ENCODE measurements at regions not wholly inside any gene's neighbourhood (a gene's known extent, or its start where the extent isn't known, plus 50 kb on each side); places are given as distances from the start of the nearest gene placed in this dataset.
A peak's percentile ranks its signal among the peaks of the same experiment; 100 is the strongest.

GRCh38 chr10:123442901-123443300, 223.3 kb upstream of the GPR26 start:
- no peak overlapping the region for H3K4me3 ChIP-seq (ENCODE audit: low read depth, low read length)
- no peaks in the 10 kb centered on the region for H3K36me3 ChIP-seq (ENCODE audit: control insufficient read depth in 2 of 2, insufficient read depth in 1 of 2, low read length in 2 of 2)
- ChIA-PET POLR2A (no interaction called here), CTCF (no interaction called here)
- H3K27ac ChIP-seq (ENCODE audit: extremely low read depth, low read depth, low read length) = no peak overlapping the region
- TF ChIP-seq ZNF280D (tag by site-specific recombination; IDR thresholded peaks at IDR 0.05) = no peak
- TF ChIP-seq ZIC2 (tag by site-specific recombination; IDR thresholded peaks at IDR 0.05) = 0 out of 2 replicates have a peak, but pooled peaks have one; percentile 19
- no peaks in the 10 kb centered on the region for H3K9me3 ChIP-seq (ENCODE audit: control insufficient read depth, insufficient read depth, low read depth, low read length)
- no peaks in the 10 kb centered on the region for H3K4me1 ChIP-seq (ENCODE audit: control insufficient read depth, insufficient read depth, low read length)

DNA sequence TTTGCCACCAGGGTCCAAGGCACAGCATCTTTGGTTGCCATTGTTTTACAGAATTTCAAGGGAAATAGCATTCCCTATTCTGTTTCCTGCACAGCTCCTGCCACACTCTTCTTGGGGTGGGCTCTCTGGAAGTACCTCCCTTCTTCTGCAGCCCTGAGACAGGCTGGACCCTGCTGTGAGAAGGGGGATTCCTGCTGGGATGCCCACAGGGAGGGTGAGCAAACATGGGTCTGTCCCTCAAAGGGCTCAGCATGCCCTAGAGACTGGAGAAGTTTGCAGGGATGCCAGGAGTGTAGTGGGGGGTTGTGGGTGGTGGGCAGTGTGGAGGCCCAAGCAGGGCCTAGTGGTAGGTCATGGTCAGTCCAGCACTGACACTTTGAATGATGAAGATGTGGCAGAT, 222.2 kb upstream of the GPR26 start:
- POLR2A ChIA-PET = no interaction called here
- Histone ChIP-seq H3K4me3 (ENCODE audit: low read depth, low read length) (no peak overlapping the region), H3K4me1 (ENCODE audit: control insufficient read depth, insufficient read depth, low read length) (no peaks in the 10 kb centered on the region), H3K27ac (ENCODE audit: extremely low read depth, low read depth, low read length) (no peak overlapping the region), H3K9me3 (ENCODE audit: control insufficient read depth, insufficient read depth, low read depth, low read length) (no peaks in the 10 kb centered on the region), H3K36me3 (ENCODE audit: control insufficient read depth in 2 of 2, insufficient read depth in 1 of 2, low read length in 2 of 2) (no peaks in the 10 kb centered on the region)
- TF ChIP-seq ZIC2 (tag by site-specific recombination; IDR thresholded peaks at IDR 0.05) (peak; percentile 55), ZNF239 (tag by site-specific recombination; IDR thresholded peaks at IDR 0.05) (no peak), ZNF768 (tag by site-specific recombination; IDR thresholded peaks at IDR 0.05) (no peak)
- CTCF ChIA-PET = no interaction called here

DNA sequence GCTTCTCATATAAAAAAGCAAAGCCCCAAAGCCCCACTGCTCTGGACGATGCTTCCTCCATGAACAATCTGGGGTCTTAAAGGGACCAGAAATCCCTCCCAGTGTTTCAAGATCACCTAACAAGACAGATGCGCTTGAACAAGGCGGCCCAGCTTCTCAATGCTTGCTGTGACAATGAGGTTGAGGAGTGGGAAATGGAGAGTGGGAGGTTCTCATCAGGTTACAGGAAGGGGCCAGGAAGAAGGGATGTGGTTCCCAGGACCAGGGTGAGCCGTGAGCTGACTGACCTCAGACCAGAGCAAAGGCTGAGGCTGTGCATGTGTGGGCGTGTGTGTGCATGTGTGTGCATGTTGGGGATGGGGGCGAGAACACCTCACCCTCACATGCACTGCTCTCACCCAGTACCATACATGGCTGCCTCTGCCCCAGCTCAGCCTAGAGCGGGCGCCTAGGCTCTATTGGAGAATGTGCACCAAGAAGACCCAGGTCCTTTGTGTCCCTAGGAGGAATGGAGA, 220.8 kb upstream of the GPR26 start:
- CTCF ChIA-PET = no interaction called here
- Histone ChIP-seq H3K4me1 (ENCODE audit: control insufficient read depth, insufficient read depth, low read length) (no peaks in the 10 kb centered on the region), H3K36me3 (ENCODE audit: control insufficient read depth in 2 of 2, insufficient read depth in 1 of 2, low read length in 2 of 2) (no peaks in the 10 kb centered on the region), H3K9me3 (ENCODE audit: control insufficient read depth, insufficient read depth, low read depth, low read length) (no peaks in the 10 kb centered on the region), H3K4me3 (ENCODE audit: low read depth, low read length) (no peak overlapping the region), H3K27ac (ENCODE audit: extremely low read depth, low read depth, low read length) (no peak overlapping the region)
- POLR2A ChIA-PET = no interaction called here
- no peak for TF ChIP-seq ZNF223 (tag by site-specific recombination; IDR thresholded peaks at IDR 0.05)
- TF ChIP-seq ZNF169 (tag by site-specific recombination; IDR thresholded peaks at IDR 0.05) = no peak
- peak; percentile 89 for TF ChIP-seq ZFHX2 (tag by site-specific recombination; conservative IDR thresholded peaks at IDR 0.05)
- peak; percentile 80 for TF ChIP-seq EGR2 (tag by site-specific recombination; IDR thresholded peaks at IDR 0.05; ENCODE audit: low read depth)
- no peak for TF ChIP-seq ZNF747 (tag by site-specific recombination; IDR thresholded peaks at IDR 0.05)
- TF ChIP-seq ZSCAN16 (tag by site-specific recombination; IDR thresholded peaks at IDR 0.05) = no peak
- no peak for TF ChIP-seq ZEB2 (tag by site-specific recombination; IDR thresholded peaks at IDR 0.05)
- no peak for TF ChIP-seq ZBTB20 (tag by site-specific recombination; IDR thresholded peaks at IDR 0.05)
- TF ChIP-seq KLF17 (tag by site-specific recombination; IDR thresholded peaks at IDR 0.05) = no peak
- TF ChIP-seq ZNF398 (tag by site-specific recombination; IDR thresholded peaks at IDR 0.05) = no peak

Data from HEK293 (cell line).